ENCODE measurements at regions not wholly inside any gene's neighbourhood (a gene's known extent, or its start where the extent isn't known, plus 50 kb on each side); places are given as distances from the start of the nearest gene placed in this dataset.

- no peak overlapping the region for H2AFZ ChIP-seq (ENCODE audit: low read depth)
- TF ChIP-seq RFX5 (IDR thresholded peaks at IDR 0.05; ENCODE audit: low read length) (no peak), CHD2 (IDR thresholded peaks at IDR 0.05; ENCODE audit: low read length, partially characterized antibody) (no peak), ELF1 (IDR thresholded peaks at IDR 0.05) (no peak), PBX3 (IDR thresholded peaks at IDR 0.05) (0 out of 2 replicates have a peak, but pooled peaks have one; percentile 45), CTCF (IDR thresholded peaks at IDR 0.05) (no peak), EZH2phosphoT487 (IDR thresholded peaks at IDR 0.05; ENCODE audit: borderline replicate concordance, low read depth) (no peak), SMC3 (IDR thresholded peaks at IDR 0.05; ENCODE audit: low read depth, low read length) (no peak), POLR2AphosphoS5 (IDR thresholded peaks at IDR 0.05; ENCODE audit: low read depth, low read length) (no peak; the same call in 1 of the 2 replicates), USF2 (IDR thresholded peaks at IDR 0.05; ENCODE audit: borderline replicate concordance, low read depth, low read length) (no peak), TEAD4 (IDR thresholded peaks at IDR 0.05; ENCODE audit: borderline replicate concordance, insufficient read depth) (peak; percentile 17; the same call in 1 of the 2 replicates), YY1 (IDR thresholded peaks at IDR 0.05; ENCODE audit: low read depth) (no peak), IRF3 (IDR thresholded peaks at IDR 0.05; ENCODE audit: low read depth, low read length) (no peak), ZBTB33 (IDR thresholded peaks at IDR 0.05; ENCODE audit: borderline replicate concordance, low read depth) (no peak), TCF12 (IDR thresholded peaks at IDR 0.05) (peak; percentile 72), REST (IDR thresholded peaks at IDR 0.05; ENCODE audit: low read depth, low read length) (no peak), EP300 (IDR thresholded peaks at IDR 0.05; ENCODE audit: borderline replicate concordance in 1 of 2, low read depth in 1 of 2, low read length in 1 of 2) (peak in 1 of 2 experiments; percentile 48; a peak in 3 of 4 replicates), MAX (IDR thresholded peaks at IDR 0.05; ENCODE audit: low read depth) (peak; percentile 74), RXRA (IDR thresholded peaks at IDR 0.05; ENCODE audit: borderline replicate concordance, low read depth) (0 out of 2 replicates have a peak, but pooled peaks have one; percentile 69), JUND (IDR thresholded peaks at IDR 0.05) (0 out of 2 replicates have a peak, but pooled peaks have one; percentile 14), TAF1 (IDR thresholded peaks at IDR 0.05; ENCODE audit: borderline replicate concordance, low read depth, low read length) (no peak), SIN3A (IDR thresholded peaks at IDR 0.05; ENCODE audit: borderline replicate concordance, low read depth, low read length) (no peak)
Measured at GRCh38 chr9:734831-735511, 106.5 kb upstream of the DMRT1 start.

More at GRCh38 chr9:734831-735511, 106.5 kb upstream of the DMRT1 start:
- H3K36me3 ChIP-seq (replicated peaks in 1 of 2; ENCODE audit: control insufficient read depth in 1 of 2, insufficient read depth in 2 of 2, low read length in 1 of 2), result peaks cover 2 to 20% of the 10 kb centered on the region in 2 experiments
- H3K4me1 ChIP-seq (ENCODE audit: control insufficient read depth in 1 of 2, insufficient read depth in 2 of 2, low read depth in 1 of 2, low read length in 1 of 2), result peaks cover 0 to 13% of the 10 kb centered on the region in 2 experiments; a peak in 2 of 4 replicates
- H3K4me3 ChIP-seq (ENCODE audit: low read depth in 2 of 2, low read length in 1 of 2), result no peak overlapping the region
- peak overlapping the region in 1 of 2 experiments; percentile 80; a peak in 3 of 4 replicates for H3K27ac ChIP-seq (ENCODE audit: low read depth in 2 of 2, low read length in 1 of 2)
- H3K79me2 ChIP-seq (ENCODE audit: insufficient read depth), result no peaks in the 10 kb centered on the region
- no peaks in the 10 kb centered on the region for H4K20me1 ChIP-seq (ENCODE audit: insufficient read depth)
- 11% methylated on average over 9 of the region's 9 CpGs for WGBS (ENCODE audit: low lambda C conversion rate)
- peak overlapping the region; percentile 67 for H3K4me2 ChIP-seq
- H3K27me3 ChIP-seq (ENCODE audit: insufficient read depth), result no peaks in the 10 kb centered on the region
- no peaks in the 10 kb centered on the region for H3K9me3 ChIP-seq
- no peak for DNase-seq
- POLR2A ChIA-PET, result no interaction called here
- peaks cover 22% of the 10 kb centered on the region for H3F3A ChIP-seq (replicated peaks; ENCODE audit: insufficient read depth)
- peak overlapping the region; percentile 37 for H3K9ac ChIP-seq
- CTCF ChIA-PET, result no interaction called here
- no peaks in the 10 kb centered on the region for H3K9me2 ChIP-seq

All from SK-N-SH (cell line).